HEK293 (cell line): ENCODE measurements at regions not wholly inside any gene's neighbourhood (a gene's known extent, or its start where the extent isn't known, plus 50 kb on each side); places are given as distances from the start of the nearest gene placed in this dataset.

Experiments used
- CTCF ChIP-seq: fragments of 450-650 bp; formaldehyde crosslinking; IDR thresholded peaks from 2 replicates; pipeline ENCODE4 v1.5.1; 2016; ENCODE audit warnings: missing biosample characterization, missing genetic modification characterization
- KLF16 ChIP-seq: fragments of 450-650 bp; formaldehyde crosslinking; IDR thresholded peaks from 2 replicates; pipeline ENCODE4 v1.5.1; 2017; ENCODE audit warnings: missing biosample characterization, missing genetic modification characterization
- PBX3 ChIP-seq: sonication (generic); formaldehyde crosslinking; IDR thresholded peaks from 2 replicates; pipeline ENCODE4 v1.8.1; 2022; ENCODE audit warnings: mild to moderate bottlenecking, moderate library complexity, missing genetic modification reagents
- ZBTB17 ChIP-seq: fragments of 450-650 bp; formaldehyde crosslinking; IDR thresholded peaks from 2 replicates; pipeline ENCODE4 v1.5.1; 2016; ENCODE audit warnings: missing biosample characterization, missing genetic modification characterization
- ZNF146 ChIP-seq: fragments of 450-650 bp; formaldehyde crosslinking; IDR thresholded peaks from 2 replicates; pipeline ENCODE4 v1.5.1; 2016; ENCODE audit warnings: missing biosample characterization, missing genetic modification characterization
- ZNF19 ChIP-seq: fragments of 450-650 bp; formaldehyde crosslinking; IDR thresholded peaks from 2 replicates; pipeline ENCODE4; 2016; ENCODE audit warnings: missing biosample characterization, missing genetic modification characterization, low read depth

DNA sequence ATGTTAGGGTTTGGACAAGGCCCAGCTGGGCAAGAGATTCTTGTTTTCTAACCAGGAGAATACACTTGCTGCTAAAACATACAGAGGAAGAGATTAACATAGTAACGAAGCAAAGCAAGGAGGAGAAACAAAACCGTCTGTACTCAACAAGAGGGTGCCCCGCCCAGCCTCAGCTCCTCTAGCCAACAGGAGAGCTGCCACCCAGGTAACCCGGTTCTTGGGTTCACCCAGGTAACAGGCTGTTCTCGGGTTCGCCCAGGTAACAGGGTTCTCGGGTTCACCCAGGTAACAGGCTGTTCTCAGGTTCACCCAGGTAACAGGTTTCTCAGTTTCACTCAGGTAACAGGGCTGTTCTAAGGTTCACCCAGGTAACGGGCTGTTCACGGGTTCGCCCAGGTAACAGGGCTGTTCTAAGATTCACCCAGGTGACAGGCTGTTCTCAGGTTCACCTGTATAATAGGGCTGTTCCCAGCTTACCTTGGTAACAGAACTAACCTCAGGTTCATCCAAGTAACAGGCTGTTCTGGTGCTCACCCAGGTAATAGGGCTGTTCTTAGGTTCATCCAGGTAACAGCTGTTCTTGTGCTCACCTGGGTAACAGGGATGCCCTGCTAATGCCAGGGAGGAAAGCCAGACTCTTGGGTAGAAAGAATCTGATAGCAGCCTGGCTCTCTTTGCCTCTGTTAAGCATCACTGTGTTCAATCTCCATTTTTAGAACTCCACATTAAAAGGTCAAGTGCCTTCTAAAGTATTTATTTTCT lies 271.6 kb downstream of the SYK start:
- TF ChIP-seq ZBTB17 (tag by site-specific recombination) = no peak
- no peak for TF ChIP-seq CTCF
- TF ChIP-seq KLF16 (tag by site-specific recombination) = no peak
- no peak for TF ChIP-seq ZNF19
- TF ChIP-seq PBX3 (CRISPR knock-in tag) = no peak
- TF ChIP-seq ZNF146 (tag by site-specific recombination) = no peak
